ENCODE measurements at regions not wholly inside any gene's neighbourhood (a gene's known extent, or its start where the extent isn't known, plus 50 kb on each side); places are given as distances from the start of the nearest gene placed in this dataset.

- Histone ChIP-seq H3K27me3 (ENCODE audit: control insufficient read depth in 3 of 3, insufficient read depth in 3 of 3, low read length in 3 of 3) (no peaks in the 10 kb centered on the region), H3K9me3 (ENCODE audit: control insufficient read depth in 3 of 3, low read length in 3 of 3) (peaks cover 0 to 8% (median 3%) of the 10 kb centered on the region in 3 donors), H3K9ac (ENCODE audit: low read depth in 1 of 3, low read length in 3 of 3) (no peak overlapping the region)
Measured at GRCh38 chr1:88036345-88037014, 647.6 kb upstream of the PKN2 start.

GRCh38 chr1:88039240-88039639 lies 644.8 kb upstream of the PKN2 start:
- Histone ChIP-seq H3K4me3 (ENCODE audit: low read length in 3 of 3) (no peak overlapping the region), H3K4me1 (ENCODE audit: control insufficient read depth in 3 of 3, insufficient read depth in 3 of 3, low read length in 3 of 3) (no peaks in the 10 kb centered on the region), H3K9ac (ENCODE audit: low read depth in 1 of 3, low read length in 3 of 3) (no peak overlapping the region), H3K27me3 (ENCODE audit: control insufficient read depth in 3 of 3, insufficient read depth in 3 of 3, low read length in 3 of 3) (no peaks in the 10 kb centered on the region), H3K27ac (ENCODE audit: low read depth, low read length) (no peak overlapping the region), H3K36me3 (ENCODE audit: control insufficient read depth in 3 of 3, insufficient read depth in 3 of 3, low read length in 3 of 3) (no peaks in the 10 kb centered on the region), H3K9me3 (ENCODE audit: control insufficient read depth in 3 of 3, low read length in 3 of 3) (peaks cover 0 to 8% (median 3%) of the 10 kb centered on the region in 3 donors)

More at GRCh38 chr1:88036345-88037014, 647.6 kb upstream of the PKN2 start:
- Histone ChIP-seq H3K4me3 (ENCODE audit: low read length in 3 of 3) (no peak overlapping the region), H3K4me1 (ENCODE audit: control insufficient read depth in 3 of 3, insufficient read depth in 3 of 3, low read length in 3 of 3) (no peaks in the 10 kb centered on the region), H3K36me3 (ENCODE audit: control insufficient read depth in 3 of 3, insufficient read depth in 3 of 3, low read length in 3 of 3) (no peaks in the 10 kb centered on the region), H3K27ac (ENCODE audit: low read depth, low read length) (no peak overlapping the region)

GRCh38 chr1:88043834-88044233 lies 640.2 kb upstream of the PKN2 start:
- H3K9me3 ChIP-seq (ENCODE audit: control insufficient read depth in 3 of 3, low read length in 3 of 3), result peaks cover 0 to 3% (median 0%) of the 10 kb centered on the region in 3 donors
- H3K27ac ChIP-seq (ENCODE audit: low read depth, low read length), result no peak overlapping the region
- no peaks in the 10 kb centered on the region for H3K4me1 ChIP-seq (ENCODE audit: control insufficient read depth in 3 of 3, insufficient read depth in 3 of 3, low read length in 3 of 3)

GRCh38 chr1:88052167-88052566 lies 631.9 kb upstream of the PKN2 start:
- no peaks in the 10 kb centered on the region for H3K36me3 ChIP-seq (ENCODE audit: control insufficient read depth in 3 of 3, insufficient read depth in 3 of 3, low read length in 3 of 3)
- no peaks in the 10 kb centered on the region for H3K9me3 ChIP-seq (ENCODE audit: control insufficient read depth in 3 of 3, low read length in 3 of 3)
- no peaks in the 10 kb centered on the region for H3K27me3 ChIP-seq (ENCODE audit: control insufficient read depth in 3 of 3, insufficient read depth in 3 of 3, low read length in 3 of 3)
- H3K27ac ChIP-seq (ENCODE audit: low read depth, low read length), result no peak overlapping the region
- no peak overlapping the region for H3K9ac ChIP-seq (ENCODE audit: low read depth in 1 of 3, low read length in 3 of 3)
- no peaks in the 10 kb centered on the region for H3K4me1 ChIP-seq (ENCODE audit: control insufficient read depth in 3 of 3, insufficient read depth in 3 of 3, low read length in 3 of 3)
- no peak overlapping the region for H3K4me3 ChIP-seq (ENCODE audit: low read length in 3 of 3)

More at GRCh38 chr1:88043834-88044233, 640.2 kb upstream of the PKN2 start:
- no peaks in the 10 kb centered on the region for H3K27me3 ChIP-seq (ENCODE audit: control insufficient read depth in 3 of 3, insufficient read depth in 3 of 3, low read length in 3 of 3)
- no peak overlapping the region for H3K9ac ChIP-seq (ENCODE audit: low read depth in 1 of 3, low read length in 3 of 3)
- no peaks in the 10 kb centered on the region for H3K36me3 ChIP-seq (ENCODE audit: control insufficient read depth in 3 of 3, insufficient read depth in 3 of 3, low read length in 3 of 3)
- no peak overlapping the region for H3K4me3 ChIP-seq (ENCODE audit: low read length in 3 of 3)

- Histone ChIP-seq H3K9me3 (ENCODE audit: control insufficient read depth in 3 of 3, low read length in 3 of 3) (no peaks in the 10 kb centered on the region), H3K9ac (ENCODE audit: low read depth in 1 of 3, low read length in 3 of 3) (no peak overlapping the region), H3K4me1 (ENCODE audit: control insufficient read depth in 3 of 3, insufficient read depth in 3 of 3, low read length in 3 of 3) (no peaks in the 10 kb centered on the region), H3K27me3 (ENCODE audit: control insufficient read depth in 3 of 3, insufficient read depth in 3 of 3, low read length in 3 of 3) (no peaks in the 10 kb centered on the region), H3K36me3 (ENCODE audit: control insufficient read depth in 3 of 3, insufficient read depth in 3 of 3, low read length in 3 of 3) (no peaks in the 10 kb centered on the region), H3K4me3 (ENCODE audit: low read length in 3 of 3) (no peak overlapping the region), H3K27ac (ENCODE audit: low read depth, low read length) (no peak overlapping the region)
Measured at GRCh38 chr1:88053065-88053464, 631.0 kb upstream of the PKN2 start.

- no peak overlapping the region for H3K9ac ChIP-seq (ENCODE audit: low read depth in 1 of 3, low read length in 3 of 3)
- no peaks in the 10 kb centered on the region for H3K36me3 ChIP-seq (ENCODE audit: control insufficient read depth in 3 of 3, insufficient read depth in 3 of 3, low read length in 3 of 3)
- H3K9me3 ChIP-seq (ENCODE audit: control insufficient read depth in 3 of 3, low read length in 3 of 3), result no peaks in the 10 kb centered on the region
- H3K4me1 ChIP-seq (ENCODE audit: control insufficient read depth in 3 of 3, insufficient read depth in 3 of 3, low read length in 3 of 3), result no peaks in the 10 kb centered on the region
- H3K4me3 ChIP-seq (ENCODE audit: low read length in 3 of 3), result no peak overlapping the region
- H3K27me3 ChIP-seq (ENCODE audit: control insufficient read depth in 3 of 3, insufficient read depth in 3 of 3, low read length in 3 of 3), result no peaks in the 10 kb centered on the region
- no peak overlapping the region for H3K27ac ChIP-seq (ENCODE audit: low read depth, low read length)
Measured at GRCh38 chr1:88056881-88057280, 627.2 kb upstream of the PKN2 start.

GRCh38 chr1:88058205-88058604 lies 625.9 kb upstream of the PKN2 start:
- H3K27ac ChIP-seq (ENCODE audit: low read depth, low read length), result no peak overlapping the region
- no peak overlapping the region for H3K9ac ChIP-seq (ENCODE audit: low read depth in 1 of 3, low read length in 3 of 3)
- no peaks in the 10 kb centered on the region for H3K4me1 ChIP-seq (ENCODE audit: control insufficient read depth in 3 of 3, insufficient read depth in 3 of 3, low read length in 3 of 3)
- no peaks in the 10 kb centered on the region for H3K36me3 ChIP-seq (ENCODE audit: control insufficient read depth in 3 of 3, insufficient read depth in 3 of 3, low read length in 3 of 3)
- H3K27me3 ChIP-seq (ENCODE audit: control insufficient read depth in 3 of 3, insufficient read depth in 3 of 3, low read length in 3 of 3), result no peaks in the 10 kb centered on the region
- no peak overlapping the region for H3K4me3 ChIP-seq (ENCODE audit: low read length in 3 of 3)
- no peaks in the 10 kb centered on the region for H3K9me3 ChIP-seq (ENCODE audit: control insufficient read depth in 3 of 3, low read length in 3 of 3)

DNA sequence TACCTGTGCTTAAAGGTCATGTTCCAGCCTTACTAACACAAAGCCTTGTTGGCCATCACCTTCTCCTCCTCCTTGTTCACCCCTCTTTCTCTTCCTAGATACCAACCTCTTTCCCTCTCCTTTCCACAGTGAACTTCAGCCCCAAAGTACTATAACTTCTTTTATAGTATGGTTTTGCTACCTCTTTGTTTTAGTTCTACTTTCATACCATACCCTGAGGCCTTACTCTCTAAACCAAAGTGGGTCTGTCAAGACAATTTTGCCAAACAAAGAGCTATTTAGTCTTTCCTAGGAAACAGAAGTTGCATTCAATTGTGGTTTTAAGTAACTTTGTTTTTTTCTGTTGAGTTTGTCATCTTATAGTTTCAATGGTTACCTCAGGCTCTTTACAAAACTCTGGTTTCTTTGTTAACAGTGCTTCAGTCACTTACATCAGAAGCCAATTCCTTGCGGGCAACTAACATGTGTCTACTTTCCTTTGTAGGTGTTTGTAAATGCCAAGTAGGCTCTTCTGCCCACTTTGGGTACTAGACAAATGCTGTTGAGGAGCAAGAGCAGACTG lies 623.9 kb upstream of the PKN2 start:
- Histone ChIP-seq H3K36me3 (ENCODE audit: control insufficient read depth in 3 of 3, insufficient read depth in 3 of 3, low read length in 3 of 3) (no peaks in the 10 kb centered on the region), H3K9me3 (ENCODE audit: control insufficient read depth in 3 of 3, low read length in 3 of 3) (no peaks in the 10 kb centered on the region), H3K4me1 (ENCODE audit: control insufficient read depth in 3 of 3, insufficient read depth in 3 of 3, low read length in 3 of 3) (no peaks in the 10 kb centered on the region), H3K27ac (ENCODE audit: low read depth, low read length) (no peak overlapping the region), H3K27me3 (ENCODE audit: control insufficient read depth in 3 of 3, insufficient read depth in 3 of 3, low read length in 3 of 3) (no peaks in the 10 kb centered on the region), H3K9ac (ENCODE audit: low read depth in 1 of 3, low read length in 3 of 3) (no peak overlapping the region), H3K4me3 (ENCODE audit: low read length in 3 of 3) (no peak overlapping the region)

DNA sequence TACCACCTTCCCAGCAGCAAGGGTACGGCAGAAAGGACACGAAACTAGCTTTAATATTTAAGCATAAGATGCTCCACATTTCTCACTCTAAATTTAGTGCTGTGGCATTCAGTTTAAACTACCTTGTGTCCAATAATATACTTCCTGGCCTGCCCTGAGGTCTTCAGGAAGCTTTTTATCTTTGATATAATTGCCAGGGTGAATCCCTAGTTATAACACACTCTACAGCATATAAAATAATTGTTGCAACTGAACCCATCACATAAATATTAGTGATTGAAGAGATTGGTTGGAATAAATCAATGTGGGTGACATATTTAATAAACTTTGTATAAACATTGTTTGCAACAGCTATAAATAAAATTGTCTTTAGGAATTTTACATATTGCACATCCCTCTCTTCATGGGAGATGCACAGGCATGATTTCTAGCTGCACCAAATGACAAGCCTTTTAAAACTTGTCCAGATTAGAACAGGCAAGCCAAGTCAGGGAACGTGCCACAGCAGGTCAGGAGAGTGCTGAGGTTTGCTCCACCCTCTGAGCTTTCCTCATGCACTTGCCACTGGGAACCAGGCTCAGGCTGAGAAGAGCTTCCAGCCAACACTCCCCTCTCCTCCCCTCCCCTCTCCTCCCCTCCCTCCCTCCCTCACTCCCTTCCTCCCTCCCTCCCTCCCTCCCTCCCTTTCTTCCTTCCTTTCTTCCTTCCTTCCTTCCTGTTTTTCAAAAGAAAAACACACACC lies 623.2 kb upstream of the PKN2 start:
- H3K9ac ChIP-seq (ENCODE audit: low read depth in 1 of 3, low read length in 3 of 3), result no peak overlapping the region
- H3K27me3 ChIP-seq (ENCODE audit: control insufficient read depth in 3 of 3, insufficient read depth in 3 of 3, low read length in 3 of 3), result no peaks in the 10 kb centered on the region
- no peak overlapping the region for H3K4me3 ChIP-seq (ENCODE audit: low read length in 3 of 3)
- no peaks in the 10 kb centered on the region for H3K4me1 ChIP-seq (ENCODE audit: control insufficient read depth in 3 of 3, insufficient read depth in 3 of 3, low read length in 3 of 3)
- H3K9me3 ChIP-seq (ENCODE audit: control insufficient read depth in 3 of 3, low read length in 3 of 3), result no peaks in the 10 kb centered on the region
- no peaks in the 10 kb centered on the region for H3K36me3 ChIP-seq (ENCODE audit: control insufficient read depth in 3 of 3, insufficient read depth in 3 of 3, low read length in 3 of 3)
- H3K27ac ChIP-seq (ENCODE audit: low read depth, low read length), result no peak overlapping the region

DNA sequence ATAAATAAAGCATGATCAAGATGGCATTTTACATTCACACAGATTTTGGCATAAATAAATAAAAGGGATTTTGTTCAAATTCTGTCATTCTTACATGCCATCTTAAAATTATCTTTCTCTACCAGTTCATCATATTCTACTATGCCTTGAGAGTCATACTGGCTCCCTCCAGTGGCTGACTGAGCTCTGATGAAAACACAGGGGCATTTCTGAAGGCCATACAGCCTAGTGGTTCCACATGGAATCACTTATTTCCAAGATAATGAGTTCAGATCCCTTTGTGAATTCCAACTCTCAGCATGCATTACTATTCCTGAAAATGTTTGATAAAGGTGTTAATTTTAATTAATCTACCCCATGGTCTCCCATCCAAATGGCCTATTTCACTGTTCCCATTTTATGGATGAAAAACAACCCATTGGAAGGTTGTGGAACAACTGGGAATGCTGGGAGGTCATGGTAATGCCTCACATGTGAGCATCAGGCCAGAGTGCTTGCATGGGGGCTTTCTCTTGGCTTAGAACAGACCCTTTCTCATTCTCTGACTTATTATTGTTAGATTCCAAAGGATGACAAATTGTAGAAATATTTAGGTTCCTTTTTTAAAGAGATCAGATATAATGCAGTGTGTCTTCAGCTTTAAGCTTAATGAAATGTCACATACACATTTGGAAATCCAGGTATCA lies 622.4 kb upstream of the PKN2 start:
- H3K9me3 ChIP-seq (ENCODE audit: control insufficient read depth in 3 of 3, low read length in 3 of 3), result no peaks in the 10 kb centered on the region
- H3K9ac ChIP-seq (ENCODE audit: low read depth in 1 of 3, low read length in 3 of 3), result no peak overlapping the region
- H3K4me1 ChIP-seq (ENCODE audit: control insufficient read depth in 3 of 3, insufficient read depth in 3 of 3, low read length in 3 of 3), result no peaks in the 10 kb centered on the region
- no peaks in the 10 kb centered on the region for H3K27me3 ChIP-seq (ENCODE audit: control insufficient read depth in 3 of 3, insufficient read depth in 3 of 3, low read length in 3 of 3)
- H3K4me3 ChIP-seq (ENCODE audit: low read length in 3 of 3), result no peak overlapping the region
- no peak overlapping the region for H3K27ac ChIP-seq (ENCODE audit: low read depth, low read length)
- H3K36me3 ChIP-seq (ENCODE audit: control insufficient read depth in 3 of 3, insufficient read depth in 3 of 3, low read length in 3 of 3), result no peaks in the 10 kb centered on the region

Measured in skeletal muscle tissue (tissue), 3 donors.